ENCODE measurements at regions not wholly inside any gene's neighbourhood (a gene's known extent, or its start where the extent isn't known, plus 50 kb on each side); places are given as distances from the start of the nearest gene placed in this dataset.

- H3K9me3 ChIP-seq (ENCODE audit: control insufficient read depth, insufficient read depth, low read length) = no peaks in the 10 kb centered on the region
- Mint-ChIP-seq H3K27ac (no peak overlapping the region), H3K4me3 (no peak overlapping the region), H3K4me1 (no peaks in the 10 kb centered on the region), H3K27me3 (ENCODE audit: low read depth in 2 of 2) (peaks cover 0 to 6% of the 10 kb centered on the region in 2 donors), H3K36me3 (no peaks in the 10 kb centered on the region), H3K9me3 (peaks cover 0 to 5% of the 10 kb centered on the region in 2 donors)
- no peaks in the 10 kb centered on the region for H3K4me1 ChIP-seq (ENCODE audit: control insufficient read depth, insufficient read depth, low read length)
- H3K27me3 ChIP-seq (ENCODE audit: control insufficient read depth, insufficient read depth, low read length) = no peaks in the 10 kb centered on the region
- no peak overlapping the region for H3K4me3 ChIP-seq (ENCODE audit: low read length)
- TF ChIP-seq CTCF (IDR thresholded peaks at IDR 0.05) = no peak
- WGBS (ENCODE audit: insufficient coverage) = 91% methylated on average over 4 of the region's 4 CpGs
- intact Hi-C loops (cut with micrococcal nuclease) = no loop called here
- DNase-seq (no peak), ATAC-seq (no peak)
- H3K36me3 ChIP-seq (ENCODE audit: control insufficient read depth, insufficient read depth, low read length) = no peaks in the 10 kb centered on the region
- H3K27ac ChIP-seq (ENCODE audit: low read length) = no peak overlapping the region
Observed at GRCh38 chrX:155679715-155680114, 67.0 kb upstream of the TMLHE start.

GRCh38 chrX:155673338-155673737, 60.6 kb upstream of the TMLHE start:
- Histone ChIP-seq H3K27me3 (ENCODE audit: control insufficient read depth, insufficient read depth, low read length) (no peaks in the 10 kb centered on the region), H3K9me3 (ENCODE audit: control insufficient read depth, insufficient read depth, low read length) (no peaks in the 10 kb centered on the region), H3K36me3 (ENCODE audit: control insufficient read depth, insufficient read depth, low read length) (no peaks in the 10 kb centered on the region), H3K4me1 (ENCODE audit: control insufficient read depth, insufficient read depth, low read length) (no peaks in the 10 kb centered on the region), H3K4me3 (ENCODE audit: low read length) (no peak overlapping the region), H3K27ac (ENCODE audit: low read length) (no peak overlapping the region)
- ATAC-seq (no peak), DNase-seq (no peak)
- Mint-ChIP-seq H3K9me3 (peaks cover 0 to 3% of the 10 kb centered on the region in 2 donors), H3K36me3 (no peaks in the 10 kb centered on the region), H3K4me1 (no peaks in the 10 kb centered on the region), H3K27me3 (ENCODE audit: low read depth in 2 of 2) (peaks cover 0 to 11% of the 10 kb centered on the region in 2 donors), H3K27ac (no peak overlapping the region), H3K4me3 (no peak overlapping the region)
- no peak for TF ChIP-seq CTCF (IDR thresholded peaks at IDR 0.05)
- intact Hi-C loops (cut with micrococcal nuclease) = no loop called here

GRCh38 chrX:155666741-155667140, 54.0 kb upstream of the TMLHE start:
- Mint-ChIP-seq H3K9me3 (no peaks in the 10 kb centered on the region), H3K36me3 (no peaks in the 10 kb centered on the region), H3K4me1 (no peaks in the 10 kb centered on the region), H3K4me3 (no peak overlapping the region), H3K27me3 (ENCODE audit: low read depth in 2 of 2) (peaks cover 4 to 9% of the 10 kb centered on the region in 2 donors), H3K27ac (no peak overlapping the region)
- Histone ChIP-seq H3K4me1 (ENCODE audit: control insufficient read depth, insufficient read depth, low read length) (no peaks in the 10 kb centered on the region), H3K27me3 (ENCODE audit: control insufficient read depth, insufficient read depth, low read length) (no peaks in the 10 kb centered on the region), H3K36me3 (ENCODE audit: control insufficient read depth, insufficient read depth, low read length) (no peaks in the 10 kb centered on the region), H3K4me3 (ENCODE audit: low read length) (no peak overlapping the region), H3K9me3 (ENCODE audit: control insufficient read depth, insufficient read depth, low read length) (no peaks in the 10 kb centered on the region), H3K27ac (ENCODE audit: low read length) (no peak overlapping the region)
- WGBS (ENCODE audit: insufficient coverage) = 72% methylated on average over 2 of the region's 2 CpGs
- DNase-seq (no peak), ATAC-seq (no peak)
- intact Hi-C loops (cut with micrococcal nuclease) = no loop called here
- TF ChIP-seq CTCF (IDR thresholded peaks at IDR 0.05) = no peak

Measured in natural killer cell (primary cell).